GM19372 (cell line): ENCODE measurements at regions not wholly inside any gene's neighbourhood (a gene's known extent, or its start where the extent isn't known, plus 50 kb on each side); places are given as distances from the start of the nearest gene placed in this dataset.
"Not testable (repeated sequence)": the region's sequence is repeated elsewhere in the genome, so short reads cannot be mapped to it uniquely, and the experiment has no call there.

Source experiments
- ATAC-seq: cut with Tn5 transposase; IDR thresholded peaks from one replicate; pipeline ENCODE4 v1.9.1; 2021; ENCODE audit warnings: mild to moderate bottlenecking, low read depth, moderate library complexity; ENCODE audit not compliant: unreplicated experiment

- no peak for ATAC-seq
Observed at GRCh38 chr14:40096968-40097367, 664.7 kb upstream of the FBXO33 start.

DNA sequence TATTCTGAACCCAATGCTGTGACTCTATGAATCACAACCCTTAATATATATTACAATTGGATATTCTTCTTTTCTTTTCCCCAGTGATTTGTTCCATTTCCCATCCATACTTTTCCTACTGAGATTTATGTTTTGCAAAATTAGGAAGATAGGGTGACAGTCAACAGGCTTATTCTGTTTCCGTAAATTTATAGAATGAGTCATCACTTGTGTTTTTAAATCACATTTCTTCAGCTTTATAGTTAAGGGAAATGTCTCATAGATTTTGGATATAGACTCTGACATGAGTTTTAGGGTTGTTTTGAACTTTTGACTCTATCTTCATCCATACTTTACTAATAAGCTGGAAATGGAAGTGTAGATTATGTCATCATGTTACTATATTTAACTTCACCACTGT lies 661.6 kb upstream of the FBXO33 start:
- no peak for ATAC-seq

DNA sequence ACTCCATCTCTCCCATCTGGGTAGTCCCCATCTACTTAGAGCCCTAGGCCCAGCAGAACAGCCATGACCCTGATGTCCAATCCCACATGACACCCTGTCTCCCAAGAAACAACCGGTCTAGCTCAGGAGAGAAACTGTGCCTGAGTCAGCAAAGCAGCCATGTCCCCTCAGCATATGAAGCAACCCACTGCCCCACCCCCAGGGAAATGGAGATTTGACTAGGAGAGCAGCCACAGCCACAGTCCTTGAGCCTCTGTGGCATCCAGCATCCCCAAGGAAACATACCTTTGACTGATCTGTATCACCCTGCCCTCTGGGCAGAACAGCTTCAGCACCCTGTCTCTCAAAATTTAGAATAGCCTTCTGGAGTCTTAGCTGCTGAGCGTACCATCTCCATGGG lies 641.9 kb upstream of the FBXO33 start:
- no peak for ATAC-seq

- ATAC-seq, result no peak
Observed at GRCh38 chr14:40072175-40072574, 639.9 kb upstream of the FBXO33 start.

GRCh38 chr14:40058901-40059897 lies 627.0 kb upstream of the FBXO33 start:
- no peak for ATAC-seq

GRCh38 chr14:40053416-40053815 lies 621.2 kb upstream of the FBXO33 start:
- ATAC-seq, result no peak

- no peak for ATAC-seq
Observed at GRCh38 chr14:40028991-40029390, 596.8 kb upstream of the FBXO33 start.

- no peak for ATAC-seq
Observed at GRCh38 chr14:40025101-40025500, 592.9 kb upstream of the FBXO33 start.

- no peak for ATAC-seq
Observed at GRCh38 chr14:40010961-40011360, 578.7 kb upstream of the FBXO33 start.

GRCh38 chr14:40009771-40010170 lies 577.5 kb upstream of the FBXO33 start:
- ATAC-seq, result no peak

DNA sequence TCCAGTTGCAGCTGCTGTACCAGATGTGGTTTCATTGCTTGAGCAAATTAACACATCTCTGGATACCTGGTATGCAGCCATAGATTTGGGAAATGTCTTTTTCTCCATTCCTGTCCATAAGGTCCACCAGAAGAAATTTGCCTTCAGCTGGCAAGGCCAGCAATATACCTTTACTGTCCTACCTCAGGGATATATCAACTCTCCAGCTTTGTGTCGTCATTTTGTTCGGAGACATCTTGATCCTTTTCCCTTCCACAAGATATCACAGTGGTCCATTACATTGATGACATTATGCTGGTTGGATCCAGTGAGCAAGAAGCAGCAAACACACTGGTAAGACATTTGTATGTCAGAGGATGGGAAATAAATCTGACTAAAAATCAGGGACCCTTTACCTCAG lies 576.1 kb upstream of the FBXO33 start:
- not testable (repeated sequence) for ATAC-seq

- ATAC-seq, result no peak
Observed at GRCh38 chr14:40004871-40005500, 572.8 kb upstream of the FBXO33 start.

GRCh38 chr14:40003773-40004172 lies 571.5 kb upstream of the FBXO33 start:
- ATAC-seq, result no peak

GRCh38 chr14:39998854-39999253 lies 566.6 kb upstream of the FBXO33 start:
- ATAC-seq, result no peak

DNA sequence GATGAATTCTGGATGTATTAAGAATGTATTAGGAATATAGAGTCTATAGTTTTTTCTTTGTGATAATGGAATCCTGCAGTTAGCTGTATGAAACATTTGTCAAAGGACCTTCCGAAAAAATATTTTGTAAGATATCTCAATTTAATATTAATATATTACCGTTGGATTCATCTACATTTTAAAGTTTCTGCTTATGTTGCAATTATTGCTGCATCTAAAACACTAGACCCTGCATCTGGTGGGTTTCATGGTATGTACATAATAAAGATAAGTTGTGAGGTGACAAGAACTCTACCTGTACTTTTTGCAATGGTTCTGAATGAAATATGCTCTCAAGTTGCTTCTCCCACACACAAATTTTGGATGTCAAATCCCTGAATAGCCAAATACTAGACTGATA lies 565.9 kb upstream of the FBXO33 start:
- ATAC-seq, result no peak

- ATAC-seq, result no peak
Observed at GRCh38 chr14:39991041-39991440, 558.8 kb upstream of the FBXO33 start.

DNA sequence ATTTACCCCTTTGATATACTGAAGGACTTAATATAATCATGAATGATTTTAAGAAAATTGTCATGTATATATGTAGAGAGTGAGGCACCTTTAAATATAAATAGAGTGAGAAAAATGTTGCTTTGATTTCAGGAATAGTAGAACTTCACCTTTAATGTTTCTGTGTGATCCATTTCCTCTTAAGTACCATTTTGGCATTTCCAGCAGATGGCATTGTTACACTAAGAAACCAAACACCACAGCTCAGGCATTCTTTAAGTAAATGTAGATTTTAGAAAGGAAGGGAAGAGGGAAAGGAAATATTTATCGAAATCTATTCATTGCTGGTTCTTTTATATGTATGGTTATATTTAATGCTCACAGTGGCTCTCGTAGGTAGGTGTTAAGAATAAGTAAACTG lies 556.7 kb upstream of the FBXO33 start:
- no peak for ATAC-seq

GRCh38 chr14:39984323-39984722 lies 552.1 kb upstream of the FBXO33 start:
- no peak for ATAC-seq

- ATAC-seq, result no peak
Observed at GRCh38 chr14:39977198-39977597, 545.0 kb upstream of the FBXO33 start.

- peak; percentile 97 for ATAC-seq
Observed at GRCh38 chr14:39974036-39974435, 541.8 kb upstream of the FBXO33 start.

DNA sequence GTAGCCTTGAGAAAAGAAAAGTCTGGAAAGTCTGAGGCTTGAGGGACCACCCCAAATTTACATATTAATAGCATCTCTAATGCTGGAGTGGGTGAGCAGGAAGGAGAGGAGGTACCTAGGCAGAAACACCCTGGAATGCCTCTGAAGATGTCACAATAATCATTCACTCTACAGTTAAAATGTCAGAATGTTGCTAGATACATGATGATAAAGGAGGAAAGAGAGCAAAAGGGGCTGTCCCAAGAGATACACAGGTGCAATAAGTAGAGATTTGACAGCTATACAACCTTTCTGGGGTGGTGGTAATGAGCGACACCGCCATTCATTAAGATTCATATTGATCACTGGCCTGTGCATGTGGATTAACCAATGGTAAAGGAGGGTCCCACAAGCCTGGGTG lies 540.5 kb upstream of the FBXO33 start:
- no peak for ATAC-seq

DNA sequence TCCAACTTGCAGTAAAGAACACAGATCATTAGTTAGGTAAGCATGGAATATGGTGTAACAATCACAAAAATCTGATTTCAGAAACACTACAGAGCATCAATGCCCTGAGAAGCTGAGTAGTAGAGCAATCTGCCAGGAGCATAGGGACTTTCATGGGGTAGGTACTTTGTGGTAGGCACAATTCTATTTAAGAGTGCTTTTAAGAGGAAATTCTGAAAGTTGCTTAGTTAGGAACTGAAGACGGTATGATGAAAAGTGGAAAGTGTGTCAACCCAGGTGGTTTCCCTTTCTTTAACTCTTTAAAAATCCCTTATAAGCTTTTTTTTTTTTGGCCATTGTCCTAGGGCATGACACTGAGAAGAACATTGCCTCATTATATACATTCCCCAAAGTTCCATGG lies 535.7 kb upstream of the FBXO33 start:
- no peak for ATAC-seq
